NCI-H1092 treated with DMSO at 0.1 percent for 48 hours (cell line): ENCODE measurements at regions not wholly inside any gene's neighbourhood (a gene's known extent, or its start where the extent isn't known, plus 50 kb on each side); places are given as distances from the start of the nearest gene placed in this dataset.

Source experiments
- DNase-seq: peaks from one replicate; lab custom pipeline; 2025; lab: John Stamatoyannopoulos, UW

DNA sequence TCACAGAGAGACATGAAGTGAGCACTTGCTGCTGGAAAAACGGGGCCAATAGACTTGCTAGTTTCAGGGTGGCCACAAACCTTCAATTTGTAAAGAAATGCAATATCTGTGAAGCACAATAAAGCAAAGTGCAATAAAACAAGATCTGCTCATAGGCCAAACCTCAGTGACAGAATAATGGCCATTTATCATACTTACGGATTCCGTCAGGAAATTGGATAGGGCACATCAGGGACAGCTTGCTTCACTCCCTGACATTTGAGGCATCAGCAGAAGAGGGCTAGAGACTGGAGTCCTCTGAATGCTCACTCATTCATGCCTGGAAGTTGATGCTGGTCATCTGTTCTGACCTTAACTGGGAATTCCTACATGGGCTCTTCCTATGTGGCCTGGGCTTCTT is 165.5 kb upstream of the OPRM1 start:
- DNase-seq, result no peak

GRCh38 chr6:153872946-153873345 is 166.1 kb upstream of the OPRM1 start:
- DNase-seq, result no peak

GRCh38 chr6:153862927-153863326 is 176.1 kb upstream of the OPRM1 start:
- no peak for DNase-seq

GRCh38 chr6:153862139-153862538 is 176.9 kb upstream of the OPRM1 start:
- no peak for DNase-seq

DNA sequence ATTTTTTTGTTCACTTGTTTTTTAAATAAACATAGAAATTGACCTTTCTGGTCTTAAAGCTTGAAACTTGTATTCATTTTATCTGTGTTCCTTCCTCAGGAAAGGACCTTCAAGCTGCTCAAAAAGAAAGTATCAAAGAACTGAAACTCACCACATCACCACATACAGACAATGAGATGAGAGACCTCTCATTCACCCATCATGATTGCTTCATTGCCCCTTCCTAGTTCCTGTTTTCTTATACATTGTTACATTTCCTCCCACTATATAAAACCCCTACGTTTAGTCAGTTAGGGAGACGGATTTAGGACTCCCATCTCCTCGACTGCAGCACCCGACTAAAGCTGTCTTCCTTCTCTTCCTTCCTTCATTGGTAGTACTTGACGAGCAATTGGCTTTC is 180.5 kb upstream of the OPRM1 start:
- no peak for DNase-seq

GRCh38 chr6:153856929-153857376 is 182.1 kb upstream of the OPRM1 start:
- DNase-seq, result no peak

- DNase-seq, result no peak
Observed at GRCh38 chr6:153852481-153852880, 186.6 kb upstream of the OPRM1 start.

DNA sequence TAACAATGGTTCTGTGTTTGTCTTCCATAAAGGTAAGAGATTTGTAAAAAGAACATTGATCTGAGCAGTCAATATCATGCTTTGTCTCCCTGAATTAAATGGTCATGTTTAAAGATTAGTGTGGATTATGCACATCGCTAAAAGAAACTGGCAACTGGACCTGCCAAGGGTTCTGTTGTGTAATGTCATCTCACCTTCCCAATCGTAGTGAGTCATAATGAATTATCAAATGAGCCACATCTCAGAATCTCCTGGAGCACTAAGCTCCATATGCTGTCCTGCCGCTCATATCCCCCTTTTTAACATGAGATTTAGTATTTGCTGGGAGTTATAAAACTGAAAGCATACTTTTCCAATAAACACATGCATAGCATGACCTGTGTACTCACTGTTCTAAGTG is 187.0 kb upstream of the OPRM1 start:
- no peak for DNase-seq

GRCh38 chr6:153849072-153849779 is 189.8 kb upstream of the OPRM1 start:
- no peak for DNase-seq

DNA sequence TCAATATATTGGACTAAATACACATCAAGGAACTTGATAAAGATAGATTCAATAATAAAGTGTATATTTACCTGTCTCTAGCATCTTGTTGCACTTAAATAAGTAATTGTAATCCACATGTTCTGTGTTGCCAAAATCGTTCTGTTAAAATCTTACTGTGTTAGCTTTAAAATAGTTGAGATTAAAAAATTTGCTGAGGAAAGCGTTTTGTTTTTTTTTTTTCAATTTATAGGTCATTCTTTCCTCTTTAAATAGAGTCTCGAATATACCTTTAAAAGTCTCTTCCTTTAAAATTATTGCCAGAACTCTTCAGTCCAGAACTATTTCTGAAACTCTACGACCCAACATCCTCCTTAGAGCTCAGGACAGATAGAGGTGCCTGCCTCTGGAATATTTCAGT is 195.6 kb upstream of the OPRM1 start:
- DNase-seq, result no peak

- no peak for DNase-seq
Observed at GRCh38 chr6:153842491-153842890, 196.5 kb upstream of the OPRM1 start.

- no peak for DNase-seq
Observed at GRCh38 chr6:153840039-153840850, 198.8 kb upstream of the OPRM1 start.

DNA sequence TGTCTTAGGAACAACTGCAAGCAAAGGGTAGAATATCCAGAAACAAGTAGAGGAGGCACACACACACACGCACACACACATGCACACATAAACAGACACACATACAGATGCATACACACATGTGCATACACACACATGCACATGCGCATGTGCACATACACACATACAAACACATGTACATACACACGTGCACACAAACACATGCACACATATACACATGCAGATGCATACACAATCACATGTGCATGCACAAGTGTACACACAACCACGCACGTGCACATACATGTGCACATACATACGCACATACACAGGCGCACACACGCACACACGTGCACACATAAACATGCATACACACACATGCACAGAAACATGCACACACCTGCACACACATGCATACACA is 206.5 kb upstream of the OPRM1 start:
- no peak for DNase-seq

GRCh38 chr6:153831350-153832078 is 207.5 kb upstream of the OPRM1 start:
- DNase-seq, result no peak

- no peak for DNase-seq
Observed at GRCh38 chr6:153817173-153817572, 221.9 kb upstream of the OPRM1 start.

- DNase-seq, result no peak
Observed at GRCh38 chr6:153816366-153816765, 222.7 kb upstream of the OPRM1 start.

GRCh38 chr6:153814136-153814535 is 224.9 kb upstream of the OPRM1 start:
- no peak for DNase-seq

GRCh38 chr6:153804755-153805330 is 234.2 kb upstream of the OPRM1 start:
- no peak for DNase-seq

GRCh38 chr6:153801917-153802316 is 237.1 kb upstream of the OPRM1 start:
- no peak for DNase-seq

DNA sequence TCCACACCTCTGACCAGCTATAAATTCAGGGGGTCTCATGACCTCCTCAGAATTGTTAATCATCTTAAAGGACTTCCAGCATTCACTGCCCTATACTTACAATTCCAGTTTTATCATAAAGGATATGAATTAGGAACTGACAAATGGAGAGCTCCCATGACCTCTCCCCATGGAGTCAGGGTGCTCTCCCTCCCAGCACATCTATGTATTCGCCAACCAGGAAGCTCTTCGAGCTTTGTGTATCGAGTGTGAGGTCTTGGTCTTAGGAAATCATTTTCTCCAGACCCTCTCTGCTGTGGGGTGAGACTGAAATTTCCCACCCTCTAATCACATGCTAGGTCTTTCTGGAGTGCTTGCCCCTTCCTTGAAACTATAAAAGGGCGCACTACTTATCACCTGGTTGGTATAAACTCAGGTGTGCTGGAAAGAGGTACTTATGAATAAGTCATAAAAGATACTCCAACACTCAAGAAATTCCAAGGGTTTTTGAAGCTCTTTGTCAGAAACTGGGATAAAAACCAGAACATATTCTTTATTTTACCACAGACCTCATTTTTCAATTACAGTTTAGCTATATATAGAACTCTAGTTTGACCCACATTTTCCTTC is 238.4 kb upstream of the OPRM1 start:
- no peak for DNase-seq

DNA sequence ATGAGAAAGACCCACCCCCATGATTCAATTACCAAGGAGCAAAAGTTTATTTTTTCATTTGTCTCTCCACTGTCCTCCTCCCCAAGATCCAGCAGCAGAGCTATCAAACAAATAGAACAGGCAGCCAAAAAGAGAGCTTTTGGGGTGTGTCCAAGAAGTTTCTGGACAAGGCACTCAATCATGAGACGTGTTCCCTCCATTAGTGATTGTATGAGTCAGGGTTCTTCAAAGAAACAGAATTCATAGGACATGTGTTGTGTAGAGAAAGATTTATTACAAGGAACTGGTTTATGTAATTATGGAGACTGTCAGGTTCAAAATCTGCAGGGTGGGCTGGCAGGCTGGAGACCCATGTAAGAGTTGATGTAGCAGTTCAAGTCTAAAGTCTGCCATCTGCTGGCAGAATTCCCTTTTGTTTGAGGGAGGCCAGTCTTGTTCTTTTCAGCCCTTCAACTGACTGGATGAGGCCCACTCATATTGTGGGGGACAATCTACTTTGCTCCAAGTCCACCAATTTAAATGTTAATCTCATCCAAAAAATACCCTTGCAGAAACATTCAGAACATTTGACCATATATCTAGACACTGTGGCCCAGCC is 248.1 kb upstream of the OPRM1 start:
- no peak for DNase-seq

- DNase-seq, result no peak
Observed at GRCh38 chr6:153790048-153790447, 249.0 kb upstream of the OPRM1 start.
